GM13976 (cell line): ENCODE measurements at regions not wholly inside any gene's neighbourhood (a gene's known extent, or its start where the extent isn't known, plus 50 kb on each side); places are given as distances from the start of the nearest gene placed in this dataset.

Experiments used
- DNase-seq: peaks from one replicate; pipeline ENCODE4 v3.0.0; 2012; ENCODE audit warnings: low spot score
- in situ Hi-C: fragments of 300-500 bp; cut with MboI; formaldehyde crosslinking; loops from one replicate; pipeline ENCODE4 v1.12.0; 2022; ENCODE audit warnings: low sequenced_read_pairs, mixed read lengths, inconsistent platforms; ENCODE audit not compliant: unreplicated experiment
- TF ChIP-seq, protein P1 (sequence below): IDR thresholded peaks from 2 replicates; pipeline ENCODE4 v1.5.1; 2012; ENCODE audit warnings: borderline replicate concordance, mild to moderate bottlenecking; ENCODE audit not compliant: insufficient read depth; ENCODE audit errors: extremely low read depth, missing control alignments, control extremely low read depth

DNA sequence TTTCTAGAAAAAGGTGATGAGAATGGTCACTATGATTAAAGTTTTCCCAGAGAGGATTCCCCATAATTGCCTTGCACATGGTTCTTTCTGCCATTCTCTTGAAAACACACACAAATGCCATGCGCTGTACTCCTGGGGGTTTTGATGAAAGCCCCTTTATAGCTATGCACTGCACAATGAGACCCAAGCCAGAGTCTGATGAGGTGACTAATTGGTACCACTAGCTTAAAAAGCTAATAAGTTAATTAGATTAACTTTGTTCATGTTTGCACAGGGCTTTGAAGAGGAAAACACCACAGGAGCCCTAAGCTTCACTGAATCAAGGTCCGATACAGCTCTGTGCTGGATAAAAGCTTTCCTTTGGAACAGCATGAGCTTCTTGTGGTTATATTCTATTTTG lies 132.2 kb downstream of the NKX6-1 start:
- no peak for DNase-seq
- TF ChIP-seq, protein P1, sequence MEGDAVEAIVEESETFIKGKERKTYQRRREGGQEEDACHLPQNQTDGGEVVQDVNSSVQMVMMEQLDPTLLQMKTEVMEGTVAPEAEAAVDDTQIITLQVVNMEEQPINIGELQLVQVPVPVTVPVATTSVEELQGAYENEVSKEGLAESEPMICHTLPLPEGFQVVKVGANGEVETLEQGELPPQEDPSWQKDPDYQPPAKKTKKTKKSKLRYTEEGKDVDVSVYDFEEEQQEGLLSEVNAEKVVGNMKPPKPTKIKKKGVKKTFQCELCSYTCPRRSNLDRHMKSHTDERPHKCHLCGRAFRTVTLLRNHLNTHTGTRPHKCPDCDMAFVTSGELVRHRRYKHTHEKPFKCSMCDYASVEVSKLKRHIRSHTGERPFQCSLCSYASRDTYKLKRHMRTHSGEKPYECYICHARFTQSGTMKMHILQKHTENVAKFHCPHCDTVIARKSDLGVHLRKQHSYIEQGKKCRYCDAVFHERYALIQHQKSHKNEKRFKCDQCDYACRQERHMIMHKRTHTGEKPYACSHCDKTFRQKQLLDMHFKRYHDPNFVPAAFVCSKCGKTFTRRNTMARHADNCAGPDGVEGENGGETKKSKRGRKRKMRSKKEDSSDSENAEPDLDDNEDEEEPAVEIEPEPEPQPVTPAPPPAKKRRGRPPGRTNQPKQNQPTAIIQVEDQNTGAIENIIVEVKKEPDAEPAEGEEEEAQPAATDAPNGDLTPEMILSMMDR = no peak
- in situ Hi-C loops = no loop called here

DNA sequence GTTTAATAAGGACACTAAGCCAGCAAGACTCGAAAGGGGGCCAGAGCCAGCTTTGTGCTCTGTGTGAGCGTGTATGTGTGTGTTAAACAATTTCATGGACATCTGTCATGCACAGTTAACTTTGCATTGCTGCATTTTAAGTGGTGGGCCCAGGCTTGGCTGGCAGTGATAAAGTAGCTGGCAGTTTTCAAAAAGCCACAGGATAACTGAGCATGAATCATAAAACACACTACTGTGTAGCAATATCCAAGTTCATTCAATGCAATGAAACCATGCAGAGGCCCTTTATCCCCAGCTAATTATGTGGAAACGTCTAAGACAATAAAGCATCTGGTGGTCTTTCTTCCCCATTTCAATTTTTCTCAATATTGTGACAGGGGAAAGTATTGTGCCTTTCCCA lies 132.9 kb downstream of the NKX6-1 start:
- DNase-seq = no peak
- in situ Hi-C loops = no loop called here
- TF ChIP-seq, protein P1 = no peak

DNA sequence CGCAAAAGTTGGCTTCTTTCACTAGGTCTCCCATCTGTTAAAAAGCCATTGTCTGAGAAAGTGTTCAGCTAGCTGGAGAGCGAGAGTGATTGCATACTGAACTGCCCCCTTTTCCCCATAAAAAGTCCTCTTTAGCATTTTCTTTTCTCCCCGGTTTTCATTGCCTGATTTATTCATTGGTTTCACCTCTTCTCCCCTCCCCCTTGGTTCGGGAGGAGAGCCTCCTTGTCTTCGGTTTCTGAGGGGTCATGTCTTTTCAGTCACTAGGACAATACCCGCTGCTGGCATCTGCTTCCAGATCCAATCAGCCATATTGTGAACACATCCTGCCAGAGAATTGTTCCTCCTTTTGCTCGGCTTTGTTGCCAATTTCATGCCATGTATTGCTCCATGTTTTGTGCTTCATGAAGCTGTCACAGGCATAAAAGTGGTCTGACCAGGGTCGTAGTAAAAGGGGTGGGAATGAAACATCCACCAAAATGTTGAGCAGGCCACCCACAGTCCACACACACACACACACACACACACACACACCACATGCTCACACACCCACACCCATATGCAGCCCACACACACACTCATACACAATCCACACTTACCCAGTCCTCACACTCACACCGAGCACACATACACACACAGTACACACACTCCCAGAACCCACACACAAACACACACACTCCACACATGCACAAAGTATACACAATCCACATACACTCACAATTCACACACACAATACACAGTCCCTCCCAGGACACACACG lies 136.0 kb downstream of the NKX6-1 start:
- no peak for DNase-seq
- TF ChIP-seq, protein P1 = no peak
- in situ Hi-C loops = no loop called here

DNA sequence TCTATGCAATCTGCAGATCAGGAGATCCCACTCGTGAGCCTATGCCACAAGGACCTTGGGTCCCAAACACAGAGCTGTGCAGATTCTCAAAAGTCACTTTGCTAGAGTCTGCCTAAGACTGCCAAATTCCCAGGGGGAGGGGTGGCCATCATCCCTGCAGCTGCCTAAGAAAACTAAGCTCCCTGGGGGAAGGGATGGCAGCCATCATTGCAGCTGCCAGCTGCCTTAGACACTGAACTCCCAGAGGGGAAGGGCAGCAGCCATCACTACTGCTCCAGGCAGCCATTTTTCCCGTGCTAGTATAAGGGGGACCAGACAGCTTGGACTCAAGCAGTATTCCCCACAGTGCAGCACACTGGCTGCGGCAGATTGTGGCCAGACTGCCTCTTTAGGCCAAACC lies 156.9 kb downstream of the NKX6-1 start:
- in situ Hi-C loops = no loop called here
- TF ChIP-seq, protein P1 = no peak
- no peak for DNase-seq

DNA sequence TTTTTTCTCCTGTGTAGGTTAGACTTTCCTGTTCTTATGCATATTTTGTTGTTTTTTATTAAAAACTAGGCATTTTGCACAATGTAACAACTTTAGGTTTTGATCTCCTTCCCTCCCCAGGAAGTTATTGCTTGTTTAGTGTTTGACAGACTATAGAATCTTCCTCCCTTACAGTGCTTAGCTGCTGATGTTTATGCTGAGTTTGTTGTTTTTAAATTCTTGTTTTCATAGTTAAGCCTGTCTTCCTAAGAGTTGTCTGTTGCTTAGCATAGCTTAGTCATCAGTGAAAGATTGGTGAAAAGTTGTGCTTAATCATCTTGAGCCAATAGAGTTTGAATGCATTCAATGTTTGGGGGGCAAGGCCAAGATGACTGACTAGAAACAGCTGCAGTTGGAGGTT lies 157.5 kb downstream of the NKX6-1 start:
- TF ChIP-seq, protein P1 = no peak
- no peak for DNase-seq
- in situ Hi-C loops = no loop called here

DNA sequence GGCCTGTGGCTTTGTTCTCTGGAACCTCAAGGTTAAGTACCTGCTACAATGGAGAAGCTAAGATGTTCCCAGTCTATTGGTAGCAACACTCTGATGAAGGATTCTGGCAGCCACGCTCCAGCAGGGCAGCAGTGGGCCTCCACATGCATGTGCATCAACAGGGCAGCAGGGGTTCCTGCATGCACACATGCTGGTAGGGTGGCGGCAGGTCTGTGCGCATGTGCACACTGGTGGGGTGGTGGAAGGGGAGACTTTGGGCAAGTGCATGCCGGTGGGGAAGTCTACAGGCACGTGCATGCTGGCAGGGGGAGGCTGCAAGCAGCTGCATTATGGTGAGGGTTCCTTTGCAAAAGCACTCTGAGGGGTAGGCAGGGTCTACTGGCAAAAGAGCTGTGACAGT lies 160.7 kb downstream of the NKX6-1 start:
- in situ Hi-C loops = no loop called here
- TF ChIP-seq, protein P1 = no peak
- DNase-seq = no peak
